CD4-positive, alpha-beta T cell (primary cell): ENCODE measurements at regions not wholly inside any gene's neighbourhood (a gene's known extent, or its start where the extent isn't known, plus 50 kb on each side); places are given as distances from the start of the nearest gene placed in this dataset.

ENCODE experiments used
- ATAC-seq: fragments of 200-7000 bp; cut with Tn5 transposase; one replicate; pipeline ENCODE4 v1.10.0; 2022; ENCODE audit warnings: mild to moderate bottlenecking; ENCODE audit not compliant: poor library complexity
- CTCF ChIA-PET: fragments of 350-600 bp; sonication (Branson Sonifier 250); formaldehyde crosslinking; loops from one replicate; lab custom pipeline; 2021; ENCODE audit warnings: antibody characterized with exemption, inconsistent platforms; lab: Charles Lee
- POLR2A ChIA-PET: fragments of 350-600 bp; sonication (Branson Sonifier 250); formaldehyde crosslinking; loops from one replicate; lab custom pipeline; 2021; ENCODE audit warnings: antibody characterized with exemption, inconsistent platforms; lab: Charles Lee
- DNase-seq, 14 experiments: peaks; one replicate each; pipeline ENCODE4 v3.0.0-alpha.2; 2013 to 2020; ENCODE audit warnings: mixed read lengths in 2 of 14
- H3K27ac ChIP-seq, 2 donors: one replicate each; pipeline versions ENCODE4 v1.5.1 to v1.7.0; 2013; ENCODE audit warnings: low read length in 2 of 2, low read depth in 1 of 2, mild to moderate bottlenecking in 1 of 2
- H3K27me3 ChIP-seq, 2 experiments: 1 replicate in 1 of 2; 2 replicates in 1 of 2; pipeline versions ENCODE4 v1.6.1 to v1.7.0; 2013; ENCODE audit warnings: low read length in 2 of 2, control low read depth in 1 of 2, mild to moderate bottlenecking in 1 of 2, moderate library complexity in 1 of 2; ENCODE audit not compliant: insufficient read depth in 2 of 2, control insufficient read depth in 1 of 2
- H3K36me3 ChIP-seq: one replicate; pipeline ENCODE4 v1.6.1; 2013; ENCODE audit warnings: low read length, control low read depth; ENCODE audit not compliant: insufficient read depth
- H3K4me1 ChIP-seq: one replicate; pipeline ENCODE4 v1.6.1; 2013; ENCODE audit warnings: low read length, control low read depth; ENCODE audit not compliant: insufficient read depth
- H3K4me3 ChIP-seq: one replicate; pipeline ENCODE4 v1.5.1; 2013; ENCODE audit warnings: mild to moderate bottlenecking, low read length, moderate library complexity
- H3K9me3 ChIP-seq, 2 experiments: 1 replicate in 1 of 2; 2 replicates in 1 of 2; pipeline versions ENCODE4 v1.6.1 to v1.7.0; 2013; ENCODE audit warnings: low read length in 2 of 2, mild to moderate bottlenecking in 2 of 2, control low read depth in 1 of 2, moderate library complexity in 1 of 2; ENCODE audit not compliant: control insufficient read depth in 1 of 2, insufficient read depth in 1 of 2
- H3K27ac Mint-ChIP-seq: one replicate; pipeline ENCODE4 v1.8.0; 2020; ENCODE audit warnings: mixed read lengths
- H3K27me3 Mint-ChIP-seq: one replicate; pipeline ENCODE4 v1.8.0; 2021; ENCODE audit warnings: mixed read lengths
- H3K36me3 Mint-ChIP-seq: one replicate; pipeline ENCODE4 v1.8.0; 2021; ENCODE audit warnings: low read depth, mixed read lengths
- H3K4me1 Mint-ChIP-seq: one replicate; pipeline ENCODE4 v1.8.0; 2021; ENCODE audit warnings: low read depth, mixed read lengths
- H3K4me3 Mint-ChIP-seq: one replicate; pipeline ENCODE4 v1.8.0; 2020; ENCODE audit warnings: mild to moderate bottlenecking, mixed read lengths
- H3K9me3 Mint-ChIP-seq: one replicate; pipeline ENCODE4 v1.8.0; 2020; ENCODE audit warnings: mixed read lengths
- CTCF ChIP-seq: fragments of 200-600 bp; IDR thresholded peaks from one replicate; pipeline ENCODE4 v1.8.0; 2022; ENCODE audit warnings: antibody characterized with exemption, mild to moderate bottlenecking
- intact Hi-C, 2 experiments: fragments of 100-400 bp; cut with DNase I in 1 of 2; cut with micrococcal nuclease in 1 of 2; formaldehyde crosslinking; loops; one replicate each; pipeline versions ENCODE4 v1.15.1 to v1.9.0; 2023 to 2025; cut with DNase I, micrococcal nuclease

GRCh38 chr10:104557966-104558365 is 83.1 kb upstream of the SORCS3 start:
- ChIA-PET POLR2A (no interaction called here), CTCF (no interaction called here)
- no peaks in the 10 kb centered on the region for H3K9me3 Mint-ChIP-seq
- no peak overlapping the region for H3K27ac Mint-ChIP-seq
- Histone ChIP-seq H3K36me3 (no peaks in the 10 kb centered on the region), H3K4me1 (no peaks in the 10 kb centered on the region), H3K4me3 (no peak overlapping the region), H3K27ac (no peak overlapping the region), H3K27me3 (no peaks in the 10 kb centered on the region), H3K9me3 (no peaks in the 10 kb centered on the region)
- no peaks in the 10 kb centered on the region for H3K36me3 Mint-ChIP-seq
- no peak overlapping the region for H3K4me3 Mint-ChIP-seq
- no peaks in the 10 kb centered on the region for H3K4me1 Mint-ChIP-seq
- peaks cover 46% of the 10 kb centered on the region for H3K27me3 Mint-ChIP-seq
- TF ChIP-seq CTCF, result no peak
- intact Hi-C loops, result no loop called here
- ATAC-seq, result no peak
- no peak for DNase-seq

DNA sequence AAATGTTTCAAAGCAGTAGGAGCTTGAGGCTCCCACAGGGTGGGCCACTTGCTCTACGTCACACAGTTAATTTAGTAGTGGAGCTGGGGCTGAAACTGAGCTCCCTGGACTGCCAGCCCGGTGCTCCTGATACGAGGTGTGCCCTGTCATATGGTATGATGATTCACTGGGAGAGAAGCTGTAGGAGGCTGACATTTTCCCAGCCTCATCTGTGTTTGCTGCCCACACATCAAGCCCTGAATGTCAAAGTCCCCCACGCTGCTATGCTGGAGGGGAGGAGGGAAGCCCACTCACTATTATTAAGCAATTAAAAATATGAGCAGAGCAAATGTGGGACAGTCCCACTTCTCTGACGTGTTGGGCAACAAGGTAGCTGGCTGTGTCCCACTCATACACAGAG is 81.2 kb upstream of the SORCS3 start:
- no peaks in the 10 kb centered on the region for H3K9me3 ChIP-seq
- peaks cover 0 to under 1% of the 10 kb centered on the region in 2 experiments for H3K27me3 ChIP-seq
- DNase-seq (no peak), ATAC-seq (no peak)
- no peak overlapping the region for H3K4me3 ChIP-seq
- H3K4me1 Mint-ChIP-seq, result no peaks in the 10 kb centered on the region
- peaks cover 43% of the 10 kb centered on the region for H3K27me3 Mint-ChIP-seq
- H3K36me3 ChIP-seq, result no peaks in the 10 kb centered on the region
- H3K4me3 Mint-ChIP-seq, result no peak overlapping the region
- TF ChIP-seq CTCF, result no peak
- CTCF ChIA-PET, result no interaction called here
- H3K27ac ChIP-seq, result no peak overlapping the region
- H3K27ac Mint-ChIP-seq, result no peak overlapping the region
- intact Hi-C loops, result no loop called here
- H3K36me3 Mint-ChIP-seq, result no peaks in the 10 kb centered on the region
- POLR2A ChIA-PET, result no interaction called here
- no peaks in the 10 kb centered on the region for H3K9me3 Mint-ChIP-seq
- no peaks in the 10 kb centered on the region for H3K4me1 ChIP-seq

DNA sequence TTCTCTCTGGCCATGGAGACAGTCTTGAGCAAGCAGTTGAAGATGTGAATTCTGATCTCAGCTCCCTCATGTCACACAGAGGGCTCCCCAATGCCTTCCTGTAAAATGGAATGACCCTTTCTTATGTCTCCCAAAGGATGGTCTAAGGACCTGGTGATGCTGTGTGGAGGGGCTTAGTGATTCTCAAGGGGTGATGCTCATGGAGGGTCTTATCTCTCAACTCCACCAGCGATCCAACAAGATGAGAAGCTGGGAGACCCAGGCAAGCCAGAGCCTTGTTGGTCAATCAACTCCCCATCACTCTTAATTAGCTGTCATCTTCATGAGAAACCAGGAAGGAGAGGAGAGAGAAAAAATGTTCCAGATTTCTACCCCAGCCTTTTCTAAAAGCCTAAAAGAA is 78.0 kb upstream of the SORCS3 start:
- peaks cover 48% of the 10 kb centered on the region for H3K27me3 Mint-ChIP-seq
- no peak overlapping the region for H3K27ac Mint-ChIP-seq
- no peaks in the 10 kb centered on the region for H3K36me3 Mint-ChIP-seq
- Histone ChIP-seq H3K4me3 (no peak overlapping the region), H3K27me3 (peaks cover 0 to 5% of the 10 kb centered on the region in 2 experiments), H3K36me3 (no peaks in the 10 kb centered on the region), H3K9me3 (no peaks in the 10 kb centered on the region), H3K4me1 (no peaks in the 10 kb centered on the region), H3K27ac (no peak overlapping the region)
- no peak for ATAC-seq
- no peaks in the 10 kb centered on the region for H3K4me1 Mint-ChIP-seq
- no peak for TF ChIP-seq CTCF
- H3K9me3 Mint-ChIP-seq, result peaks cover 2% of the 10 kb centered on the region
- DNase-seq, result no peak
- CTCF ChIA-PET, result no interaction called here
- POLR2A ChIA-PET, result no interaction called here
- no peak overlapping the region for H3K4me3 Mint-ChIP-seq
- intact Hi-C loops, result no loop called here
